ENCODE measurements at regions not wholly inside any gene's neighbourhood (a gene's known extent, or its start where the extent isn't known, plus 50 kb on each side); places are given as distances from the start of the nearest gene placed in this dataset.

GRCh38 chr2:8611700-8612099, 70.2 kb upstream of the ID2 start:
- no peak for TF ChIP-seq TAF1 (IDR thresholded peaks at IDR 0.05; ENCODE audit: borderline replicate concordance, insufficient read depth, low read length)
- TF ChIP-seq POLR2AphosphoS5 (IDR thresholded peaks at IDR 0.05; ENCODE audit: low read depth, low read length): no peak
- no peak for TF ChIP-seq REST (IDR thresholded peaks at IDR 0.05; ENCODE audit: insufficient read depth in 1 of 2, low read depth in 2 of 2, low read length in 2 of 2)
- no peak for TF ChIP-seq FOXP2 (optimal IDR thresholded peaks at IDR 0.05; ENCODE audit: borderline replicate concordance, extremely low read depth, extremely low read length, insufficient read depth)
- no peak for TF ChIP-seq SIN3A (IDR thresholded peaks at IDR 0.05; ENCODE audit: borderline replicate concordance, insufficient read depth, low read length)

DNA sequence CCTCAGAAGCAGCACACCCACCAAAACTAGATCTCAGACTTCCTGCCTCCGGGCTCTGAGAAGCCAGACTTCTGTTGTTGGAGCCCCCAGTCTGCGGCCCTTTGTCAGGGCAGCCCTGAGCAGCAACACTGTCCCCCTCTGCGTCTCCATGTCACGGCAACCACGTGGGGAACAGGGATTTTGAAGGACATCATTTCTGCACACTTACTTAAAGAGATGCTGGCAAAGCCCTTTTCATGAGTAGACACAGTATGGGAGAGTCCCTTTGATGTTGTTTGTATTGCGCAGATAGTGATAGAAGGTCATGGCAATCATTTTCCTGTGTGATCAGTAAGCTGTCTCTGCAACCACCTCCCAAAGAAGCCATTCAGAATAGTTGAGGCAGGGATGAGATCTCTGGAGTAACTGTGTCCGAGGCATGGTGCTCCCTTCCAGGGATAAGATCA, 69.1 kb upstream of the ID2 start:
- TF ChIP-seq FOXP2 (optimal IDR thresholded peaks at IDR 0.05; ENCODE audit: borderline replicate concordance, extremely low read depth, extremely low read length, insufficient read depth) (no peak), REST (IDR thresholded peaks at IDR 0.05; ENCODE audit: insufficient read depth in 1 of 2, low read depth in 2 of 2, low read length in 2 of 2) (no peak), POLR2AphosphoS5 (IDR thresholded peaks at IDR 0.05; ENCODE audit: low read depth, low read length) (no peak), SIN3A (IDR thresholded peaks at IDR 0.05; ENCODE audit: borderline replicate concordance, insufficient read depth, low read length) (no peak), TAF1 (IDR thresholded peaks at IDR 0.05; ENCODE audit: borderline replicate concordance, insufficient read depth, low read length) (no peak)

GRCh38 chr2:8614646-8615045, 67.2 kb upstream of the ID2 start:
- no peak for TF ChIP-seq REST (IDR thresholded peaks at IDR 0.05; ENCODE audit: insufficient read depth in 1 of 2, low read depth in 2 of 2, low read length in 2 of 2)
- no peak for TF ChIP-seq POLR2AphosphoS5 (IDR thresholded peaks at IDR 0.05; ENCODE audit: low read depth, low read length)
- no peak for TF ChIP-seq TAF1 (IDR thresholded peaks at IDR 0.05; ENCODE audit: borderline replicate concordance, insufficient read depth, low read length)
- TF ChIP-seq SIN3A (IDR thresholded peaks at IDR 0.05; ENCODE audit: borderline replicate concordance, insufficient read depth, low read length): no peak
- TF ChIP-seq FOXP2 (optimal IDR thresholded peaks at IDR 0.05; ENCODE audit: borderline replicate concordance, extremely low read depth, extremely low read length, insufficient read depth): no peak

- TF ChIP-seq FOXP2 (optimal IDR thresholded peaks at IDR 0.05; ENCODE audit: borderline replicate concordance, extremely low read depth, extremely low read length, insufficient read depth): no peak
- TF ChIP-seq POLR2AphosphoS5 (IDR thresholded peaks at IDR 0.05; ENCODE audit: low read depth, low read length): no peak
- TF ChIP-seq REST (IDR thresholded peaks at IDR 0.05; ENCODE audit: insufficient read depth in 1 of 2, low read depth in 2 of 2, low read length in 2 of 2): no peak
- no peak for TF ChIP-seq TAF1 (IDR thresholded peaks at IDR 0.05; ENCODE audit: borderline replicate concordance, insufficient read depth, low read length)
- TF ChIP-seq SIN3A (IDR thresholded peaks at IDR 0.05; ENCODE audit: borderline replicate concordance, insufficient read depth, low read length): no peak
Measured at GRCh38 chr2:8615252-8615575, 66.6 kb upstream of the ID2 start.
